ENCODE measurements at regions not wholly inside any gene's neighbourhood (a gene's known extent, or its start where the extent isn't known, plus 50 kb on each side); places are given as distances from the start of the nearest gene placed in this dataset.

- H4K20me1 ChIP-seq (ENCODE audit: insufficient read depth, low read length), result no peaks in the 10 kb centered on the region
- H3K36me3 ChIP-seq (replicated peaks in 1 of 2; ENCODE audit: control insufficient read depth in 1 of 2, insufficient read depth in 2 of 2, low read length in 2 of 2), result no peaks in the 10 kb centered on the region
- no peak overlapping the region for H3K9ac ChIP-seq (ENCODE audit: insufficient read depth, low read length, poor library complexity, severe bottlenecking)
- H3K4me1 Mint-ChIP-seq, result no peaks in the 10 kb centered on the region
- DNase-seq, result no peak
- H3K4me1 ChIP-seq (ENCODE audit: control insufficient read depth in 1 of 2, insufficient read depth in 2 of 2, low read length in 2 of 2), result no peaks in the 10 kb centered on the region
- no peak overlapping the region for H2AFZ ChIP-seq (ENCODE audit: insufficient read depth, low read depth, low read length, poor library complexity, severe bottlenecking)
- H3K79me2 ChIP-seq (ENCODE audit: insufficient read depth, low read length), result no peaks in the 10 kb centered on the region
- H3K27ac Mint-ChIP-seq, result no peak overlapping the region
- H3K9me3 Mint-ChIP-seq, result peaks cover 0 to 3% (median 2%) of the 10 kb centered on the region in 7 donors
- H3K4me3 ChIP-seq (replicated peaks in 1 of 3; ENCODE audit: low read depth in 2 of 3, low read length in 3 of 3), result no peak overlapping the region
- no peaks in the 10 kb centered on the region for H3K27me3 ChIP-seq (ENCODE audit: control insufficient read depth in 2 of 2, insufficient read depth in 2 of 2, low read length in 2 of 2)
- H3K4me2 ChIP-seq (replicated peaks; ENCODE audit: extremely low read depth, low read length, poor library complexity, severe bottlenecking), result no peak overlapping the region
- no CpG with 5 or more reads among the region's 6 CpGs for WGBS (ENCODE audit: insufficient coverage)
- H3K4me3 Mint-ChIP-seq, result no peak overlapping the region
- H3K9me3 ChIP-seq (replicated peaks in 1 of 2; ENCODE audit: control insufficient read depth in 1 of 2, insufficient read depth in 1 of 2, low read length in 2 of 2), result peaks cover 4% of the 10 kb centered on the region in 2 donors
- no peak overlapping the region for H3K27ac ChIP-seq (ENCODE audit: low read depth in 1 of 2, low read length in 2 of 2)
- intact Hi-C loops (cut with micrococcal nuclease), result no loop called here
- H3K27me3 Mint-ChIP-seq (ENCODE audit: low read depth in 3 of 3), result no peaks in the 10 kb centered on the region
- TF ChIP-seq CTCF (IDR thresholded peaks at IDR 0.05), result no peak
- no peaks in the 10 kb centered on the region for H3K36me3 Mint-ChIP-seq
Observed at GRCh38 chr2:228840113-228840742, 430.9 kb downstream of the PID1 start.

- H3K4me1 ChIP-seq (ENCODE audit: control insufficient read depth in 1 of 2, insufficient read depth in 2 of 2, low read length in 2 of 2), result no peaks in the 10 kb centered on the region
- H3K9ac ChIP-seq (ENCODE audit: insufficient read depth, low read length, poor library complexity, severe bottlenecking), result no peak overlapping the region
- H3K27me3 ChIP-seq (ENCODE audit: control insufficient read depth in 2 of 2, insufficient read depth in 2 of 2, low read length in 2 of 2), result no peaks in the 10 kb centered on the region
- no peak for TF ChIP-seq CTCF (IDR thresholded peaks at IDR 0.05)
- H3K4me2 ChIP-seq (replicated peaks; ENCODE audit: extremely low read depth, low read length, poor library complexity, severe bottlenecking), result no peak overlapping the region
- no peak overlapping the region for H2AFZ ChIP-seq (ENCODE audit: insufficient read depth, low read depth, low read length, poor library complexity, severe bottlenecking)
- H3K79me2 ChIP-seq (ENCODE audit: insufficient read depth, low read length), result no peaks in the 10 kb centered on the region
- H3K4me3 ChIP-seq (replicated peaks in 1 of 3; ENCODE audit: low read depth in 2 of 3, low read length in 3 of 3), result no peak overlapping the region
- Mint-ChIP-seq H3K4me3 (no peak overlapping the region), H3K36me3 (no peaks in the 10 kb centered on the region), H3K9me3 (peaks cover 0 to 3% (median 2%) of the 10 kb centered on the region in 7 donors), H3K27ac (no peak overlapping the region), H3K4me1 (no peaks in the 10 kb centered on the region), H3K27me3 (ENCODE audit: low read depth in 3 of 3) (no peaks in the 10 kb centered on the region)
- H4K20me1 ChIP-seq (ENCODE audit: insufficient read depth, low read length), result no peaks in the 10 kb centered on the region
- intact Hi-C loops (cut with micrococcal nuclease), result no loop called here
- H3K27ac ChIP-seq (ENCODE audit: low read depth in 1 of 2, low read length in 2 of 2), result no peak overlapping the region
- WGBS (ENCODE audit: insufficient coverage), result no CpG with 5 or more reads among the region's 3 CpGs
- no peaks in the 10 kb centered on the region for H3K36me3 ChIP-seq (replicated peaks in 1 of 2; ENCODE audit: control insufficient read depth in 1 of 2, insufficient read depth in 2 of 2, low read length in 2 of 2)
- DNase-seq, result no peak
- H3K9me3 ChIP-seq (replicated peaks in 1 of 2; ENCODE audit: control insufficient read depth in 1 of 2, insufficient read depth in 1 of 2, low read length in 2 of 2), result peaks cover 4% of the 10 kb centered on the region in 2 donors
Observed at GRCh38 chr2:228839421-228839876, 431.6 kb downstream of the PID1 start.

Measured in CD14-positive monocyte (primary cell).